ENCODE measurements at regions not wholly inside any gene's neighbourhood (a gene's known extent, or its start where the extent isn't known, plus 50 kb on each side); places are given as distances from the start of the nearest gene placed in this dataset.

- no peak for DNase-seq
- 94 to 97% methylated on average over 15 of the region's 15 CpGs for WGBS, 2 donors
Observed at GRCh38 chr2:43161650-43162510, 64.5 kb downstream of the ZFP36L2 start.

GRCh38 chr2:43160778-43161177, 65.6 kb downstream of the ZFP36L2 start:
- H3K4me3 ChIP-seq, result no peak overlapping the region
- no peaks in the 10 kb centered on the region for H3K36me3 ChIP-seq (ENCODE audit: control insufficient read depth in 4 of 4, insufficient read depth in 4 of 4, low read length in 4 of 4)
- no peaks in the 10 kb centered on the region for H3K27me3 ChIP-seq (ENCODE audit: control insufficient read depth in 3 of 3, insufficient read depth in 3 of 3, low read length in 2 of 3)
- no peak overlapping the region for H3K27ac ChIP-seq (ENCODE audit: low read depth in 1 of 2, low read length in 1 of 2)
- H3K4me1 ChIP-seq (ENCODE audit: control insufficient read depth in 5 of 5, insufficient read depth in 5 of 5, low read length in 5 of 5), result peaks cover 0 to 20% (median 12%) of the 10 kb centered on the region in 5 donors
- WGBS, 2 donors, result 90 to 93% methylated on average over 5 of the region's 5 CpGs
- no peak for DNase-seq
- H3K9me3 ChIP-seq (ENCODE audit: control insufficient read depth in 4 of 4, insufficient read depth in 3 of 4, low read length in 3 of 4), result no peaks in the 10 kb centered on the region
- H3K9ac ChIP-seq (ENCODE audit: insufficient read depth in 1 of 2, low read length in 2 of 2), result no peak overlapping the region
- no peak for ATAC-seq (ENCODE audit: insufficient read depth, low FRiP score)
- no peak for TF ChIP-seq CTCF (IDR thresholded peaks at IDR 0.05; ENCODE audit: control extremely low read depth, extremely low read depth)

More at GRCh38 chr2:43161650-43162510, 64.5 kb downstream of the ZFP36L2 start:
- Histone ChIP-seq H3K36me3 (ENCODE audit: control insufficient read depth in 4 of 4, insufficient read depth in 4 of 4, low read length in 4 of 4) (no peaks in the 10 kb centered on the region), H3K27ac (ENCODE audit: low read depth in 1 of 2, low read length in 1 of 2) (no peak overlapping the region), H3K9ac (ENCODE audit: insufficient read depth in 1 of 2, low read length in 2 of 2) (no peak overlapping the region), H3K9me3 (ENCODE audit: control insufficient read depth in 4 of 4, insufficient read depth in 3 of 4, low read length in 3 of 4) (no peaks in the 10 kb centered on the region), H3K27me3 (ENCODE audit: control insufficient read depth in 3 of 3, insufficient read depth in 3 of 3, low read length in 2 of 3) (no peaks in the 10 kb centered on the region), H3K4me3 (no peak overlapping the region), H3K4me1 (ENCODE audit: control insufficient read depth in 5 of 5, insufficient read depth in 5 of 5, low read length in 5 of 5) (peaks cover 0 to 20% (median 12%) of the 10 kb centered on the region in 5 donors)
- TF ChIP-seq CTCF (IDR thresholded peaks at IDR 0.05; ENCODE audit: control extremely low read depth, extremely low read depth), result no peak
- ATAC-seq (ENCODE audit: insufficient read depth, low FRiP score), result no peak

GRCh38 chr2:43159797-43160196, 66.6 kb downstream of the ZFP36L2 start:
- TF ChIP-seq CTCF (IDR thresholded peaks at IDR 0.05; ENCODE audit: control extremely low read depth, extremely low read depth), result no peak
- Histone ChIP-seq H3K9me3 (ENCODE audit: control insufficient read depth in 4 of 4, insufficient read depth in 3 of 4, low read length in 3 of 4) (no peaks in the 10 kb centered on the region), H3K27ac (ENCODE audit: low read depth in 1 of 2, low read length in 1 of 2) (peak overlapping the region; percentile 2 to 34), H3K27me3 (ENCODE audit: control insufficient read depth in 3 of 3, insufficient read depth in 3 of 3, low read length in 2 of 3) (no peaks in the 10 kb centered on the region), H3K9ac (ENCODE audit: insufficient read depth in 1 of 2, low read length in 2 of 2) (no peak overlapping the region), H3K4me3 (no peak overlapping the region), H3K36me3 (ENCODE audit: control insufficient read depth in 4 of 4, insufficient read depth in 4 of 4, low read length in 4 of 4) (no peaks in the 10 kb centered on the region), H3K4me1 (ENCODE audit: control insufficient read depth in 5 of 5, insufficient read depth in 5 of 5, low read length in 5 of 5) (peaks cover 0 to 20% (median 12%) of the 10 kb centered on the region in 5 donors)
- WGBS, 2 donors, result 70 to 76% methylated on average over 7 of the region's 7 CpGs
- DNase-seq (no peak), ATAC-seq (ENCODE audit: insufficient read depth, low FRiP score) (no peak)
